SK-N-MC (cell line): ENCODE measurements at regions not wholly inside any gene's neighbourhood (a gene's known extent, or its start where the extent isn't known, plus 50 kb on each side); places are given as distances from the start of the nearest gene placed in this dataset.
A peak's percentile ranks its signal among the peaks of the same experiment; 100 is the strongest.

Source experiments
- DNase-seq: peaks from one replicate; pipeline ENCODE4 v3.0.0-alpha.2; 2011; ENCODE audit warnings: low read depth, low spot score
- H3K27ac ChIP-seq: fragments of 200-600 bp; sonication (generic); 2 replicates; pipeline ENCODE4 v1.5.1; 2016; ENCODE audit warnings: mixed run types
- H3K36me3 ChIP-seq: fragments of 200-600 bp; sonication (generic); 2 replicates; pipeline ENCODE4 v1.6.1; 2017; ENCODE audit warnings: antibody characterized with exemption, low read length, mixed read lengths; ENCODE audit not compliant: insufficient read depth
- H3K4me3 ChIP-seq: fragments of 200-600 bp; sonication (generic); 2 replicates; pipeline ENCODE4 v1.5.1; 2016
- H3K9ac ChIP-seq: fragments of 200-600 bp; sonication (generic); 2 replicates; pipeline ENCODE4 v1.8.0; 2017; ENCODE audit warnings: mixed run types, mixed read lengths; ENCODE audit not compliant: insufficient read length
- H3K9me3 ChIP-seq: fragments of 200-600 bp; sonication (generic); 2 replicates; pipeline ENCODE4 v1.6.1; 2017; ENCODE audit warnings: low read depth, mild to moderate bottlenecking, antibody characterized with exemption, low read length, moderate library complexity, mixed read lengths
- EZH2 ChIP-seq: fragments of 200-600 bp; sonication (generic); IDR thresholded peaks from one replicate; pipeline ENCODE4 v1.6.1; 2017; ENCODE audit warnings: antibody characterized with exemption
- FOXP2 ChIP-seq: optimal IDR thresholded peaks from 2 replicates; pipeline ENCODE3; 2011; ENCODE audit warnings: mild to moderate bottlenecking, moderate library complexity; ENCODE audit not compliant: insufficient read depth; ENCODE audit errors: extremely low read length, control extremely low read depth
- POLR2AphosphoS5 ChIP-seq: IDR thresholded peaks from 2 replicates; pipeline ENCODE4 v1.6.1; 2012; ENCODE audit warnings: mild to moderate bottlenecking, low read depth, low read length, borderline replicate concordance

- DNase-seq: no peak
- Histone ChIP-seq H3K9ac (no peak overlapping the region), H3K9me3 (no peaks in the 10 kb centered on the region), H3K27ac (no peak overlapping the region), H3K36me3 (no peaks in the 10 kb centered on the region), H3K4me3 (no peak overlapping the region)
- TF ChIP-seq FOXP2: no peak
- no peak for TF ChIP-seq POLR2AphosphoS5
- TF ChIP-seq EZH2: no peak
Measured at GRCh38 chr10:106214243-106214642, 950.3 kb downstream of the SORCS1 start.

- Histone ChIP-seq H3K27ac (no peak overlapping the region), H3K4me3 (no peak overlapping the region), H3K9me3 (no peaks in the 10 kb centered on the region), H3K9ac (no peak overlapping the region), H3K36me3 (no peaks in the 10 kb centered on the region)
- no peak for DNase-seq
- TF ChIP-seq FOXP2: no peak
- TF ChIP-seq POLR2AphosphoS5: no peak
- TF ChIP-seq EZH2: no peak
Measured at GRCh38 chr10:106213493-106213892, 951.0 kb downstream of the SORCS1 start.

- no peak overlapping the region for H3K27ac ChIP-seq
- H3K36me3 ChIP-seq: no peaks in the 10 kb centered on the region
- H3K9ac ChIP-seq: no peak overlapping the region
- no peaks in the 10 kb centered on the region for H3K9me3 ChIP-seq
- TF ChIP-seq EZH2: no peak
- TF ChIP-seq POLR2AphosphoS5: no peak
- no peak for TF ChIP-seq FOXP2
- DNase-seq: no peak
- no peak overlapping the region for H3K4me3 ChIP-seq
Measured at GRCh38 chr10:106198275-106198674, 966.2 kb downstream of the SORCS1 start.

DNA sequence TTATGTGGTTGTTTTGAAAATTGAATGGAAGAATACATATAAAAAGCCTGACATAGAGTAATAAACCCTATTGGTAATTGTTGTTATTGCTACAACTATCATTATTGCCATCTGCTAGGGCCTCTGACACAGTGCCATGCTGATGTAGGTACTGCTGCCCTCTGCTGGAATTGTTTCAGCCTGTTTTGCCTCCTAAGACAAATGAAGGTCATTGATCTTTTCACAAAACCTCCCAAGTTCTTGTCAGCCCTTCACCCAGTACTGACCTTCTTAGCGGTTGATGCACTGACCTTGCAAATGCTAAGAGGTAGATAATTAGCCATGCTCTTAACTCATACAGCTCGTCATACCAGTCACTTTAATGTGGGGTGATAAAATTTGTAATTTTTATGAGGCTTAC is 975.2 kb downstream of the SORCS1 start:
- Histone ChIP-seq H3K4me3 (no peak overlapping the region), H3K9ac (no peak overlapping the region), H3K9me3 (no peaks in the 10 kb centered on the region), H3K36me3 (no peaks in the 10 kb centered on the region), H3K27ac (no peak overlapping the region)
- TF ChIP-seq EZH2 (no peak), FOXP2 (no peak), POLR2AphosphoS5 (no peak)
- peak; percentile 16 for DNase-seq

GRCh38 chr10:106185951-106186350 is 978.6 kb downstream of the SORCS1 start:
- Histone ChIP-seq H3K27ac (no peak overlapping the region), H3K9me3 (no peaks in the 10 kb centered on the region), H3K9ac (no peak overlapping the region), H3K4me3 (no peak overlapping the region), H3K36me3 (no peaks in the 10 kb centered on the region)
- no peak for TF ChIP-seq POLR2AphosphoS5
- TF ChIP-seq EZH2: no peak
- TF ChIP-seq FOXP2: no peak
- DNase-seq: no peak

- H3K4me3 ChIP-seq: no peak overlapping the region
- H3K9me3 ChIP-seq: no peaks in the 10 kb centered on the region
- H3K36me3 ChIP-seq: no peaks in the 10 kb centered on the region
- DNase-seq: no peak
- H3K9ac ChIP-seq: no peak overlapping the region
- no peak overlapping the region for H3K27ac ChIP-seq
- TF ChIP-seq EZH2 (no peak), FOXP2 (no peak), POLR2AphosphoS5 (no peak)
Measured at GRCh38 chr10:106183041-106183440, 981.5 kb downstream of the SORCS1 start.

DNA sequence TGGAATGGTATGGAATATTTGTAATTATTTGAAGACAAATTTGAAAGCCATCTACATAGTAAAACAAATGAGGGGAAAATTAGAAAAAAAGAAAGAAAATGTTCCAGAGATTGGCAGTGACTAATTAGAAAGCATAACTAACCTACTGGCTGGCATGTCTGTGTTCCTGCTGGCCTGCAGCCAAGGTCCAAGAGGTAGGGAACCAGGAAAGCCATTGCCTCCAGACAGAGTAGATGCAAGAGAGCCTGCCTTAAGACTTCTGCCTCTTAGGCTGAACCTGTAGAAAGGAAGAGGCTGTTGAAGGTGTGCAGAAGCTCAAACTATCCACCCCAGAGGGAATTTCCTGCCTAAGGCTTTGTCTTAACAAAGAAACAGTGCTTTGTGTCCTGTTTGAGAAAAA is 982.0 kb downstream of the SORCS1 start:
- H3K27ac ChIP-seq: no peak overlapping the region
- no peaks in the 10 kb centered on the region for H3K9me3 ChIP-seq
- TF ChIP-seq FOXP2 (no peak), POLR2AphosphoS5 (no peak), EZH2 (no peak)
- H3K4me3 ChIP-seq: no peak overlapping the region
- no peaks in the 10 kb centered on the region for H3K36me3 ChIP-seq
- DNase-seq: no peak
- no peak overlapping the region for H3K9ac ChIP-seq

DNA sequence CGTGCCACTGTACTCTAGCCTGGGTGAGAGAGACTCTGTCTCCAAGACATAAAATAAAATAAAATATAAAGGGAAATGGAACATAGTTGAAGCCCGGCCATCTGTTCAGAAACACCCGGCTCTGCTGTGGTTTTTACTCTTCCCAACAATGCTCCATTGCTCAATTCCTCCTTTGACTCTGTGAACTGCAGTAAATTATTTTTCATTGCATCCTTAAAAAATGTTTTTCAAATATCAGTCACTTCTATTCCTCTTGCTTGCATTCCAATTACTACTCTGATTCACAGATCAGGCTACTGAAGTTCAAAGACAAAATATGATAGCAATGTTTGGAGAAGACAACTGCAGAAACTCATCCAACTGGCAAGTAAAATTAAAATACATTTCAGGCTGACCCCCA is 983.0 kb downstream of the SORCS1 start:
- Histone ChIP-seq H3K9ac (no peak overlapping the region), H3K27ac (no peak overlapping the region), H3K4me3 (no peak overlapping the region), H3K9me3 (no peaks in the 10 kb centered on the region), H3K36me3 (no peaks in the 10 kb centered on the region)
- no peak for DNase-seq
- TF ChIP-seq FOXP2 (no peak), POLR2AphosphoS5 (no peak), EZH2 (no peak)

DNA sequence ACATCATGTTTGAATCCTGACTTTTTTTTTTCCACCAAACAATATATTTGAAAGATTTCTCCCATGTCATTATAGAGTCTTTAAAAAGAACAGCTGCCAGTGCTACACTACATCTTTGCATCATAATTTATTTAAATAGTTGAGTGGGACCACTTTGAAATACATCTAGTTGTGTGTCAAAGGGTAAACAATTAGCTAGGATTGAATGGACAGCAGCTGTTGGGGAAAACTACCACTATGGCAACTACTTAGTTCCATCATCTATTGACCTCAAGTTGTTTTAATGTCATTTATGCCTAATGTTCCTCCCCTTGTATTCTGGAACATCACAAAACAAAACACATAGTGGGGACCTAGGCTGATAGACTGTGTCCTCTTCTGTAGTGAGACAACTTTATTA is 985.1 kb downstream of the SORCS1 start:
- Histone ChIP-seq H3K9ac (no peak overlapping the region), H3K36me3 (no peaks in the 10 kb centered on the region), H3K4me3 (no peak overlapping the region), H3K9me3 (no peaks in the 10 kb centered on the region), H3K27ac (no peak overlapping the region)
- no peak for TF ChIP-seq POLR2AphosphoS5
- TF ChIP-seq EZH2: no peak
- TF ChIP-seq FOXP2: no peak
- no peak for DNase-seq
